GM19043 (cell line): ENCODE measurements at regions not wholly inside any gene's neighbourhood (a gene's known extent, or its start where the extent isn't known, plus 50 kb on each side); places are given as distances from the start of the nearest gene placed in this dataset.

ENCODE experiments used
- ATAC-seq: cut with Tn5 transposase; IDR thresholded peaks from one replicate; pipeline ENCODE4 v1.9.1; 2021; ENCODE audit warnings: low read depth; ENCODE audit not compliant: unreplicated experiment

- no peak for ATAC-seq
Measured at GRCh38 chr4:151829309-151829708, 68.5 kb upstream of the GATB start.

GRCh38 chr4:151824656-151825055 is 63.8 kb upstream of the GATB start:
- no peak for ATAC-seq

GRCh38 chr4:151822331-151822730 is 61.5 kb upstream of the GATB start:
- ATAC-seq, result no peak

DNA sequence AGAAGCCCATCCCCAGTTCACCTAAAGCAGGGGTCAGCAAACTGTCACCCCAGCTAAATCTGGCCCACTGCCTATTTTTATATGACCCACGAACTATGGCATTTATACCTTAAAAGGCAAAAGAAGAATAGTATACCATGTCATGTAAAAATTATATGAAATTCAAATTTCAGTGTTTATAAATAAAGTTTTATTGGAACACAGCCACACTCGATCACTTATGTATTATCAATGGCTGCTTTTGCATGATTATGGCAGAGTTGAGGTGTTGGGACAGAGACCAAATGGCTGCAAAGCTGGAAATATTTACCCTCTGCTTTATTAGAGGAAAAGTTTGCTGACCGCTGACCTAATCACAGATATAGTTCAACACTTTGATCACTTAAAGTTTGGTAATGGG is 59.2 kb upstream of the GATB start:
- ATAC-seq, result no peak

DNA sequence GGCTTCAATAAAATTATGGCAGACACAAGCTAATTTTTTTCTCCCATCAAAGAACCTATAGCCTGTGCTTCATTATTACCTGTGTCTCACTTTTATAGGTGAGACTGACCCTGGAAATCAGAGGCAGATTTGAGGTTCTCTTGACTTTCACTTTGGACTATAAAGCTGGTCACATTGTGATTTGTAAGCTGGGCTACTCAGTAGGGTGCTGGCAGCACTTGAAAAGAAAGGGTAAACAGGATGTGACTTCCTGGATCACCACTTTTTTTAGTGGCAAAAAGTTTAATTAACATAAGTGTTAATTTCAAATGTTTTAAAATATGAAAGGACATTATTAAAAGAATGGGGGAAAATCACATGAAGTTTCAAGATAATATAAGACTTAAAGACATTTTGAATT is 50.6 kb upstream of the GATB start:
- no peak for ATAC-seq
